ENCODE measurements at regions not wholly inside any gene's neighbourhood (a gene's known extent, or its start where the extent isn't known, plus 50 kb on each side); places are given as distances from the start of the nearest gene placed in this dataset.

DNA sequence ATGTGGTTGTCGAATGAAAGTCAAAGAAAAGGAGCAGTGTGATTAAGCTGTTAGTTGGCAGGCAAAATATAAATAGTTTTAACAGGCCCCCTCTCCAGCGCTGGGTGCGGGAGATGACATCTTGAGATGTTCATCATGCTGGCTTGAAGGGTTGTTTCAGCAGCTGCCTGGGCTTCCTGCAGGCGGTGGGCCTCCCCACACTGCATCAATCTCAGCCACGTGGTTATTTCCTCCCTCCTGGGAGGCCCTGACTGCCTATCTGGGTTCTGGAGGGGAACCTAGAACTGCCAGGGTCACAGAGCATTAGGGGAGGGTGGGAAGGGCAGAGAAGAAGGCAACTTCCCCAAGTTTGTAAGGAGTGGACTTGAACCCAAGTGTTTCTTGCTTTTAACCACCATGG lies 173.3 kb upstream of the SYT13 start:
- no TSS peak for BruUV-seq (replicated peaks)
- no peaks in the 10 kb centered on the region for H3K9me3 Mint-ChIP-seq (ENCODE audit: low read depth, unreplicated experiment)
- H3K4me3 Mint-ChIP-seq (ENCODE audit: low read depth, unreplicated experiment), result no peak overlapping the region
- H3K36me3 Mint-ChIP-seq (ENCODE audit: insufficient read depth, unreplicated experiment), result no peaks in the 10 kb centered on the region
- CTCF ChIA-PET, result no interaction called here
- intact Hi-C loops (cut with micrococcal nuclease; ENCODE audit: unreplicated experiment), result no loop called here
- no peaks in the 10 kb centered on the region for H3K4me1 Mint-ChIP-seq (ENCODE audit: low read depth, unreplicated experiment)
- no peak overlapping the region for H3K27ac Mint-ChIP-seq (ENCODE audit: unreplicated experiment)
- DNase-seq, result no peak
- peaks cover 98% of the 10 kb centered on the region for H3K27me3 Mint-ChIP-seq (ENCODE audit: unreplicated experiment)
- TF ChIP-seq, protein P1, sequence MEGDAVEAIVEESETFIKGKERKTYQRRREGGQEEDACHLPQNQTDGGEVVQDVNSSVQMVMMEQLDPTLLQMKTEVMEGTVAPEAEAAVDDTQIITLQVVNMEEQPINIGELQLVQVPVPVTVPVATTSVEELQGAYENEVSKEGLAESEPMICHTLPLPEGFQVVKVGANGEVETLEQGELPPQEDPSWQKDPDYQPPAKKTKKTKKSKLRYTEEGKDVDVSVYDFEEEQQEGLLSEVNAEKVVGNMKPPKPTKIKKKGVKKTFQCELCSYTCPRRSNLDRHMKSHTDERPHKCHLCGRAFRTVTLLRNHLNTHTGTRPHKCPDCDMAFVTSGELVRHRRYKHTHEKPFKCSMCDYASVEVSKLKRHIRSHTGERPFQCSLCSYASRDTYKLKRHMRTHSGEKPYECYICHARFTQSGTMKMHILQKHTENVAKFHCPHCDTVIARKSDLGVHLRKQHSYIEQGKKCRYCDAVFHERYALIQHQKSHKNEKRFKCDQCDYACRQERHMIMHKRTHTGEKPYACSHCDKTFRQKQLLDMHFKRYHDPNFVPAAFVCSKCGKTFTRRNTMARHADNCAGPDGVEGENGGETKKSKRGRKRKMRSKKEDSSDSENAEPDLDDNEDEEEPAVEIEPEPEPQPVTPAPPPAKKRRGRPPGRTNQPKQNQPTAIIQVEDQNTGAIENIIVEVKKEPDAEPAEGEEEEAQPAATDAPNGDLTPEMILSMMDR (IDR thresholded peaks at IDR 0.05; ENCODE audit: unreplicated experiment), result no peak

- DNase-seq, result no peak
- CTCF ChIA-PET, result no interaction called here
- Mint-ChIP-seq H3K4me1 (ENCODE audit: low read depth, unreplicated experiment) (no peaks in the 10 kb centered on the region), H3K9me3 (ENCODE audit: low read depth, unreplicated experiment) (no peaks in the 10 kb centered on the region), H3K36me3 (ENCODE audit: insufficient read depth, unreplicated experiment) (no peaks in the 10 kb centered on the region), H3K27ac (ENCODE audit: unreplicated experiment) (no peak overlapping the region), H3K4me3 (ENCODE audit: low read depth, unreplicated experiment) (no peak overlapping the region), H3K27me3 (ENCODE audit: unreplicated experiment) (peaks cover 87% of the 10 kb centered on the region)
- TF ChIP-seq, protein P1 (IDR thresholded peaks at IDR 0.05; ENCODE audit: unreplicated experiment), result no peak
- intact Hi-C loops (cut with micrococcal nuclease; ENCODE audit: unreplicated experiment), result no loop called here
- BruUV-seq (replicated peaks), result no TSS peak
Observed at GRCh38 chr11:45458269-45458668, 172.1 kb upstream of the SYT13 start.

DNA sequence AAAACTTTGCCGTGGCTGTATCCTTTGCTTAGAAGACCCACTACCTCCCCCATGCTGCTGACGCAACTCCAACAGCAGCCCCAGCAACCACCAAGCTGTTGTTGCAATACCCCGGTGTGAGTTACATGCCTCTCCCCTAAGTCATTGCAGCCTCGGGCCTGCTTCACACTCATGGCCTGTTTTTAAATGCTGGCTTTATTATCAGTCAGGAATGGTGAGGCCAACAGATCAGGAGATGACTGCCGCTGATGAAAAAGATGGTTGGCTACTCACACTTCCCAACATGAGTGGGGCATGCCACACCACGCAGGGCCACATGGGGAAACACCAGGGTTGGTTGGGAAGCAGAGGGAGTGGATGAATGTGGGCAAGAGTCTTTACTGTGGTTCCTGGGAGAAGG lies 171.5 kb upstream of the SYT13 start:
- intact Hi-C loops (cut with micrococcal nuclease; ENCODE audit: unreplicated experiment), result no loop called here
- Mint-ChIP-seq H3K27ac (ENCODE audit: unreplicated experiment) (no peak overlapping the region), H3K27me3 (ENCODE audit: unreplicated experiment) (peaks cover 80% of the 10 kb centered on the region), H3K9me3 (ENCODE audit: low read depth, unreplicated experiment) (no peaks in the 10 kb centered on the region), H3K4me1 (ENCODE audit: low read depth, unreplicated experiment) (no peaks in the 10 kb centered on the region), H3K36me3 (ENCODE audit: insufficient read depth, unreplicated experiment) (no peaks in the 10 kb centered on the region), H3K4me3 (ENCODE audit: low read depth, unreplicated experiment) (no peak overlapping the region)
- no TSS peak for BruUV-seq (replicated peaks)
- no peak for DNase-seq
- TF ChIP-seq, protein P1 (IDR thresholded peaks at IDR 0.05; ENCODE audit: unreplicated experiment), result no peak
- CTCF ChIA-PET, result no interaction called here

DNA sequence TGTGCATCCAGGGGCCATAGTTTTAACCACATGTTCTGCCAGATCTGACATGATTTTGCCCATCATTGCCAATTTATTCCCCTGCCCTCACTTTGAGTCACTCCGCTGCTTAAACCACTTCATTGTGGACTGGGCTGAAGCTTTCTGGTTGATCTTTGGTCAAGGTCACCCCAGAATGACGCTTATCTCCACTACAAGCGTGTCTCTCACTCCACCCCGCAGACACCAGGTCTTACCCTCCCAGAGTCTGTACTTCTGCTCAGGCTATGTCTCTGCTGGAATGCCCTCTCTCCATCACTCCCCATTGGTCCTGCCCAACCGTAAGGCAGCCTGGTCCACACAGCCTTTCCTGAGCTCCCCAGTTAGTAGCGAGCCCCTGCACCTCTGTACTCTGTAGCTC lies 170.5 kb upstream of the SYT13 start:
- H3K27ac Mint-ChIP-seq (ENCODE audit: unreplicated experiment), result no peak overlapping the region
- no peaks in the 10 kb centered on the region for H3K36me3 Mint-ChIP-seq (ENCODE audit: insufficient read depth, unreplicated experiment)
- H3K9me3 Mint-ChIP-seq (ENCODE audit: low read depth, unreplicated experiment), result no peaks in the 10 kb centered on the region
- TF ChIP-seq, protein P1 (IDR thresholded peaks at IDR 0.05; ENCODE audit: unreplicated experiment), result no peak
- H3K4me3 Mint-ChIP-seq (ENCODE audit: low read depth, unreplicated experiment), result no peak overlapping the region
- H3K27me3 Mint-ChIP-seq (ENCODE audit: unreplicated experiment), result peaks cover 71% of the 10 kb centered on the region
- intact Hi-C loops (cut with micrococcal nuclease; ENCODE audit: unreplicated experiment), result no loop called here
- no TSS peak for BruUV-seq (replicated peaks)
- H3K4me1 Mint-ChIP-seq (ENCODE audit: low read depth, unreplicated experiment), result no peaks in the 10 kb centered on the region
- DNase-seq, result no peak
- CTCF ChIA-PET, result interaction anchor here (0.6 kb wide), 1 partner anchor 302 kb away, joined by 3 read pairs; no protein-coding TSS in a partner anchor

DNA sequence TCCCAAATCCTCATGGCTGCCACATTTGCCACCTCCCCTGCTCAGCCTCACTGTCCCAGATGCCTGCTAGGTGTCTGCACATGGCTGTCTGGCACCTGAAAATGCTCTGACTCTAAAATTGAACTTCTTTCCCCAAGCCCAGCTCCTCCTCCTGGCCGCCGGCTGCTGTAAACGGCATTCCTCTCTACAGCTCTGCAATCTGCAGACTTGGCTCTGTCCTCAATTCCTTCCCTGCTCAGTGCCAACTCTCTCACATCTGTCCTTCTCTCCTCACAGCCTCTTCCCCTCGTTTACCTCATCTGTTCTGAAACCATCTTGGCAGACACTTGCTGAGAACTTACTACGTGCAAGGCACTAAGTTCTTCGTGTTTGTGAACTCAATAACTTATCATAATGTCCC lies 169.4 kb upstream of the SYT13 start:
- Mint-ChIP-seq H3K4me3 (ENCODE audit: low read depth, unreplicated experiment) (no peak overlapping the region), H3K36me3 (ENCODE audit: insufficient read depth, unreplicated experiment) (no peaks in the 10 kb centered on the region), H3K27me3 (ENCODE audit: unreplicated experiment) (peaks cover 59% of the 10 kb centered on the region), H3K4me1 (ENCODE audit: low read depth, unreplicated experiment) (no peaks in the 10 kb centered on the region), H3K27ac (ENCODE audit: unreplicated experiment) (no peak overlapping the region), H3K9me3 (ENCODE audit: low read depth, unreplicated experiment) (no peaks in the 10 kb centered on the region)
- no TSS peak for BruUV-seq (replicated peaks)
- TF ChIP-seq, protein P1 (IDR thresholded peaks at IDR 0.05; ENCODE audit: unreplicated experiment), result no peak
- intact Hi-C loops (cut with micrococcal nuclease; ENCODE audit: unreplicated experiment), result no loop called here
- CTCF ChIA-PET, result no interaction called here
- no peak for DNase-seq

Data from Calu3 (cell line).